HUES6 (cell line): ENCODE measurements at regions not wholly inside any gene's neighbourhood (a gene's known extent, or its start where the extent isn't known, plus 50 kb on each side); places are given as distances from the start of the nearest gene placed in this dataset.

ENCODE experiments used
- H3K27ac ChIP-seq: 2 replicates; pipeline ENCODE4 v1.7.0; 2013; ENCODE audit warnings: low read depth, mild to moderate bottlenecking, low read length, inconsistent platforms
- H3K27me3 ChIP-seq: 2 replicates; pipeline ENCODE4 v1.6.1; 2013; ENCODE audit warnings: low read length; ENCODE audit not compliant: control insufficient read depth, insufficient read depth
- H3K36me3 ChIP-seq: 2 replicates; pipeline ENCODE4 v1.6.1; 2013; ENCODE audit warnings: low read length; ENCODE audit not compliant: control insufficient read depth, insufficient read depth
- H3K4me1 ChIP-seq: 2 replicates; pipeline ENCODE4 v1.6.1; 2013; ENCODE audit warnings: low read length; ENCODE audit not compliant: control insufficient read depth, insufficient read depth
- H3K4me3 ChIP-seq: 2 replicates; pipeline ENCODE4 v1.5.1; 2013; ENCODE audit warnings: low read depth, low read length
- H3K9ac ChIP-seq: one replicate; pipeline ENCODE4 v1.6.1; 2013; ENCODE audit warnings: mild to moderate bottlenecking, low read length
- H3K9me3 ChIP-seq: 2 replicates; pipeline ENCODE4 v1.6.1; 2013; ENCODE audit warnings: low read depth, low read length; ENCODE audit not compliant: control insufficient read depth, insufficient read depth

DNA sequence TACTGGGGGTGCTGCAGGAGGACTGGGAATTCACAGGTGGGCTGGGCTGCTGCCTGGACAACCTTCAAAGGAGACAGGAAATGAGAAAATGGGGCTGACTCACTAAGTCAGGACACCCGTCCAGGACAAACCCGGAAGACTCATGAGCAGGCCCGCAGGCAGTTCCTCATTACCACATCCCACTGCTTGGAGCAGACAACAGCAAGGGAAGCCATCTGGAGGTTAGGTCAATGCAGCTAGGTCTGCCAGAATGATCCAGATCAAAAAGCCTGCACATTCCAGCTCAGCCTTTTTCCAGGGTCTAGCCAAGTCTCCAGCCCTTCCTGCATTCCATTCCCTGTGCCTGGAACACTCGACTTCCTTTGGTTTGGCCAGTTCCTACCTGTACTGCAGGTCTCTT lies 536.5 kb upstream of the CDH11 start:
- Histone ChIP-seq H3K4me1 (peaks cover 19% of the 10 kb centered on the region; the same call in 1 of the 2 replicates), H3K9me3 (no peaks in the 10 kb centered on the region), H3K9ac (no peak overlapping the region), H3K36me3 (no peaks in the 10 kb centered on the region), H3K27me3 (no peaks in the 10 kb centered on the region), H3K27ac (no peak overlapping the region), H3K4me3 (no peak overlapping the region)

DNA sequence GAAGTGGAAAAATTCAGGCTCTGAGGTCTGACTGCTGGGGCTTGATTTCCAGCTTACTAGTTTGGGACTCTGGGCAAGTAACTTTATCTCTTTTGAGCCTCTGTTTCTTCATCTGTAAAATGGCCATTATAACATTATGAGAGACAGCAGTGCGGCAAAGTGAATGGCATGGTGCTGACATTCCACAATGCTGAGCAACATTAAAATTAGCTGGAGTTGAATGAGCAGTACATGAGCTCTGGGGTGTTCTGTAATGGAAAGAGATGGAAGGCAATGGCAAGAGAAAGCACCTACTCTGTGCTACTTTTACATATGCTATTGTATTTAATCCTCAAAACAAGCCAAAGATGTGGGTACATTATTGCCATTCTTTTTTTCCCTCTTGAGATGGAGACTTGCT lies 535.7 kb upstream of the CDH11 start:
- Histone ChIP-seq H3K27me3 (no peaks in the 10 kb centered on the region), H3K27ac (no peak overlapping the region), H3K9me3 (no peaks in the 10 kb centered on the region), H3K9ac (no peak overlapping the region), H3K4me1 (peaks cover 19% of the 10 kb centered on the region; the same call in 1 of the 2 replicates), H3K36me3 (no peaks in the 10 kb centered on the region), H3K4me3 (no peak overlapping the region)

DNA sequence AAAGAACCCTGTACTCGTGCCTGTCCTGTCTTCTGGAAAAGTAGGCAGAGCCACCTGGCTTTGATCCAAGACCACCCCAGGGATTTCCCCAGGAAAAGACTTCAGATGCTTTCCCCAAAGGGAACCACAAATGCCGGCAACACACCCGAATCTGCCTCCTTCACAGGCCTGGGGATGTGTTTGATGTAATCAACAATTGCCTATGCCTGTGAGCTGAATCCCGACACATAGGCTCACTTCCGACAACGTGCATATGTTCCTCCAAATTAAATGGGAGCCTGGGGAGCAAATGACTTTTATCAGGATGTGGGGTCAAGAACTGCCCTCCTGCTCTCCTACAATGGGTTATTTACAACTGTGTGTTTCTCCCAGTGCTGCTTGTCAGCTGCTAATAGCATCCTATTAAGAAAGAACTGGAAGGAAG lies 535.2 kb upstream of the CDH11 start:
- peaks cover 19% of the 10 kb centered on the region; the same call in 1 of the 2 replicates for H3K4me1 ChIP-seq
- no peaks in the 10 kb centered on the region for H3K9me3 ChIP-seq
- H3K36me3 ChIP-seq, result no peaks in the 10 kb centered on the region
- H3K9ac ChIP-seq, result no peak overlapping the region
- no peak overlapping the region for H3K27ac ChIP-seq
- H3K27me3 ChIP-seq, result no peaks in the 10 kb centered on the region
- no peak overlapping the region for H3K4me3 ChIP-seq

DNA sequence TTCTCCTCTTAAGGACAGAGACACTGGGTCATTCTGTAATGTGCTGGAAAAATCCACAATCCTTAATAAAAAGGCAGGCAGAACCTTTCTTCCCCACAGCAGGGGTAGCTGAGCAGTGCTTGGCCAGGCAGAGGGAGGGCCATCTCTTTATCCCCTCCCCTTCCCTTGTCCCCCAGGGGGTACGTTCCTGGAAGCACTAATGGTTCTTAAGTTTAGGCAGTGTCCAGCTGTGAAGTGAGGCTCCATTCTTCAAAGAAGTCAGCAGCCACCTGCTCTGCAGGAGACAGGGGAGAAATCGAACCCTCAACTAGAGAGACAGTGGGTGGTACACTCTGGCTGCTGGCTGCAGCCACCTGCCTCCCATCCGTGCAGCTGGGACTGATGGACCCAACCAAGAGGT lies 533.9 kb upstream of the CDH11 start:
- H3K4me1 ChIP-seq, result peaks cover 19% of the 10 kb centered on the region; the same call in 1 of the 2 replicates
- no peak overlapping the region for H3K9ac ChIP-seq
- no peaks in the 10 kb centered on the region for H3K27me3 ChIP-seq
- no peaks in the 10 kb centered on the region for H3K9me3 ChIP-seq
- no peak overlapping the region for H3K27ac ChIP-seq
- no peak overlapping the region for H3K4me3 ChIP-seq
- no peaks in the 10 kb centered on the region for H3K36me3 ChIP-seq

DNA sequence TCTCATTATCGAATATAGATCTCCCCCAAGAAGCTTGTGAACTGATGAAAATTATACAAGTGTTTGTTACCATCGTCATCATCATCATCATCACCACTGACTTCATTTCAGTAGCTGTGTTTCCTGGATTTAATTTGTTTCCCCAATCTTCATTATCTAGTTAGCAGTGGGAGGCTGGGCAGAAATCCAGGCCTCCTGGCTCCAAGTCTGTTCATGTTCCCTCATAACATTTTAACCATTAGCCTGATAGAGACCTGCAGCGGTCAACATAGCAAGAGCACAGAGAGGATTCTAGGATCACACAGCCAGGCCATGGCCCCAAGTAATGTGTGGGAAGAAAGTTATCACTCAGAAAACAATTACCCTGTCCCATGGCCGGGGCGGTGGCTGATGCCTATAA lies 526.2 kb upstream of the CDH11 start:
- H3K27me3 ChIP-seq, result no peaks in the 10 kb centered on the region
- H3K9me3 ChIP-seq, result no peaks in the 10 kb centered on the region
- no peak overlapping the region for H3K4me3 ChIP-seq
- H3K36me3 ChIP-seq, result no peaks in the 10 kb centered on the region
- H3K27ac ChIP-seq, result no peak overlapping the region
- H3K9ac ChIP-seq, result no peak overlapping the region
- no peaks in the 10 kb centered on the region for H3K4me1 ChIP-seq

DNA sequence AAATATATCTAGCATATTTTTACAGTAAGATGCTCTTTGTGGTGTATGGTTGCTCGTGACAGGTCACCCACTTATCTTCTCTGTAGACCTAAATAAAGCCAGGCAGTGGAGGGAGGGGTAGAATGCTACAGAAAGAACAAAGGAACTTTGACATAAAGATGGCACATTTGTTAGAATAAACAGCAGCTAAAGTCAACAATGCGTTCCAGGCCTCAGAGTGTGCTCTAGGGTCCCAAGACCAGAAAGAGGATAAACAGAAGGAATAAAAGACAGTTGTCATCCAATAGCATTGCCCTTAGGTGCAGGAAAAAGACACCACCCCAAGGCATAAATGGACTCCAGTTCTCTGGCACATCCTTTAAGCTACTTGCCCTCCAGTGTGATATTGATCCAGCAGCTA lies 523.0 kb upstream of the CDH11 start:
- H3K27me3 ChIP-seq, result no peaks in the 10 kb centered on the region
- H3K4me1 ChIP-seq, result no peaks in the 10 kb centered on the region
- no peak overlapping the region for H3K27ac ChIP-seq
- no peak overlapping the region for H3K4me3 ChIP-seq
- no peak overlapping the region for H3K9ac ChIP-seq
- no peaks in the 10 kb centered on the region for H3K9me3 ChIP-seq
- H3K36me3 ChIP-seq, result no peaks in the 10 kb centered on the region

DNA sequence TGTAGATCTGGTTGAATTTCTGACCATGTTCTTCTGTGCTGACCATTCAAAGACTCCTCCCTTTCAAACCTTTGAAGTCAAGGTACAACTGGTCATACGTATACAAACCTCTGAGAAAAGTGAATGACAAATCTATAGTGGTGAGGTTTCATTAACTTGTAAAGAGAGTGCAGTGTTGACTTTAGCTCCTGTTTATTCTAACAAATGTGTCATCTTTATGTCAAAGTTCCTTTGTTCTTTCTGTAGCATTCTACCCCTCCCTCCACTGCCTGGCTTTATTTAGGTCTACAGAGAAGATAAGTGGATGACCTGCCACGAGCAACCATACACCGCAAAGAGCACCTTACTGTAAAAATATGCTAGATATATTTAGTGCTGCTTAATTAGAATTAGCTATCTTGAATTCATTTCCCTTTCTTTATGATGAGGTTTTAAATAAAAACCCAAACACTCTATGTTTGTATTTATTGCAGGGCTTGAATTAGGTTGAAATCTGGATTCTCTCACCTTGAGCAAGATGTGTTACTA lies 520.0 kb upstream of the CDH11 start:
- Histone ChIP-seq H3K27me3 (no peaks in the 10 kb centered on the region), H3K9me3 (no peaks in the 10 kb centered on the region)

DNA sequence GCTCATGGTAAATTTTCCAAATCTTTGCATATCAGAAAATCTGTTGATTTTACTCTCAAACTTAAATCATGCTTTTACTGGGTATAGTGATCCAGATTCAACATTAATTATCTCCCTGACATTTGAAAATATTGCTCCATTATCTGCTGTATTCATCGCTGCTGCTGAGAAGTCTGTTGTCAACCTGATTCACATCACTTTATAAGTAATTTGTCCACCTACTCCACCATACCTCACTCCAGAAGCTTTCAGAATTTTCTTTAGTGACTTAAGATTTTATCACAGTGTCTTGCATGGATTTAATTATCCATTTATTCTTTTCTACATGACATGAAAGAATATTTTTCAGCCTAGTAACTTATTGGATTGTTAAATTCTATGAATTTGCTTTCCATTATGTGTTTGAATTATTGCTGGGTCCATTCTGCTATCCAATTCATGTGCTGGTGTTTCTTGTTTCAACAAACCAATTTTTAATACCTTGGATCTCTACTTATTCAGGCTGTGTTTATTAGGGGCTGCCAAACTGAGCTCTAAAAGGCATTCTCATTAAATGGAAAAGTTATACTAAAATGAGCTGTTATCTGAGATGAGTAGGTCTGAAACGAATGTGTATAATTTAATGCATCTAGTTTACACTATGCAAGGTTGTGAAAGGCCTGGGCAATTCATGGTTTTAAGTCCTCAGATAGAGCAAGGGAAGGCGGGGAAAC lies 519.3 kb upstream of the CDH11 start:
- Histone ChIP-seq H3K9me3 (no peaks in the 10 kb centered on the region), H3K4me3 (no peak overlapping the region), H3K4me1 (no peaks in the 10 kb centered on the region), H3K27ac (no peak overlapping the region), H3K36me3 (no peaks in the 10 kb centered on the region), H3K9ac (no peak overlapping the region), H3K27me3 (no peaks in the 10 kb centered on the region)

More for the DNA sequence above, 520.0 kb upstream of the CDH11 start:
- no peak overlapping the region for H3K9ac ChIP-seq
- H3K4me3 ChIP-seq, result no peak overlapping the region
- no peak overlapping the region for H3K27ac ChIP-seq
- H3K4me1 ChIP-seq, result no peaks in the 10 kb centered on the region
- H3K36me3 ChIP-seq, result no peaks in the 10 kb centered on the region

DNA sequence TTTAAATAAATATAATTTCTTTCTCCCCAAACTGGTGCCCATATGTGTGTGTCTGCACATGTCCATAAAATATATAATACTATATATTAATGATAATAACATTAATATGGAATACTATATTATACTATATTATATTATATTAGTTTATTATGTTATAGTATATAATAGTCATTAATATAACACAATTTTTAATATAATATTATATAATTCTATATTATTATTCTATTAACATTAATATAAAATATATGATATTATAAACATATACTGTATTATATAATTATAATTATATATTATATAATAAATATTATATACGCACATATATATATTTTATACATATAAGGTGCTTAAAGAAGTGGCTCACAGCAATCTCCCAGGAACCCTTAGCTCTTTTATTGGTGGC lies 513.0 kb upstream of the CDH11 start:
- Histone ChIP-seq H3K4me1 (no peaks in the 10 kb centered on the region), H3K4me3 (no peak overlapping the region), H3K27ac (no peak overlapping the region), H3K36me3 (no peaks in the 10 kb centered on the region), H3K27me3 (no peaks in the 10 kb centered on the region), H3K9ac (no peak overlapping the region), H3K9me3 (no peaks in the 10 kb centered on the region)

DNA sequence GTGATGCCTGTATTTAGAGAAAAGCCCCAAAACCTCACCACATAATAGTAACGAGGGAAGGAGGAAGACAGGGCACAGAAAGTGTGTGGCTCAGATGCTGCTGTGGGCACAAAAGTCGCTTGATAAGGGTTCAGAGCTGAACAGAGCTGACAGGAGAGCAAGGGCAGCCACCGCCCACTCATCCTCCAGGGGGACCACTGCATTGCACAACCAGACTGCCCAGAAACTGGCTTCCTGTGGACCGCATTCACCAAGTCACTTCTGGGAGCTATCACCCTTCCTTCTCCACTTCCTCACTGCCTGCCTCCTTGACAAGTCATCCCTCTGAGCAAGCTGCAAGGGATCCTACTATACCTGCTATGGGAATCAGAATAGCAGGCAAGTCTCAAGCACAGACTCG lies 512.4 kb upstream of the CDH11 start:
- no peaks in the 10 kb centered on the region for H3K9me3 ChIP-seq
- H3K27ac ChIP-seq, result no peak overlapping the region
- no peaks in the 10 kb centered on the region for H3K36me3 ChIP-seq
- H3K4me3 ChIP-seq, result no peak overlapping the region
- H3K4me1 ChIP-seq, result no peaks in the 10 kb centered on the region
- H3K9ac ChIP-seq, result no peak overlapping the region
- no peaks in the 10 kb centered on the region for H3K27me3 ChIP-seq

DNA sequence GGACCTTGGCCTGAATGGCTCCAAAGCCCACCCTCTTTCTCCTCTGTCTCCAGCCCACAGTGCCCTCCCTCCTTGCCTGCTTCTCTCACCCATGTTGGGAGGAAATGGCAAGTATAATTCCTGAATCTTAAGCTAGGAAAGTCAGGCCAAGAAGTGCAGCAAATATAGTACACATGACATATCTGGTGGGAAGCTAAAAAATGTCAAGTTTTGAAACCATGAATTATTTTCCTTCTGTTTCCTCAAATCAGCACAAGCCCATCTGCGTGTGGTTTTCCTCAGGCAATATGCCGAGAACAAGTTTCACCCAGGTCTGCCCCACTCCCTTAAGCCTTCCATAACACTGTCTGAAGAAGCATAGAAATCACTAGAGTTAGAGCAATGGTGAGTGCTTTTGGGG lies 502.8 kb upstream of the CDH11 start:
- Histone ChIP-seq H3K27ac (no peak overlapping the region), H3K27me3 (no peaks in the 10 kb centered on the region), H3K4me3 (no peak overlapping the region), H3K9ac (no peak overlapping the region), H3K36me3 (no peaks in the 10 kb centered on the region), H3K9me3 (no peaks in the 10 kb centered on the region), H3K4me1 (no peaks in the 10 kb centered on the region)
